H1 (cell line): ENCODE measurements at regions not wholly inside any gene's neighbourhood (a gene's known extent, or its start where the extent isn't known, plus 50 kb on each side); places are given as distances from the start of the nearest gene placed in this dataset.

Source experiments
- CTCF ChIA-PET: fragments of 300-600 bp; sonication (Branson Sonifier 250); formaldehyde crosslinking; loops from one replicate; lab custom pipeline; 2021; ENCODE audit not compliant: partially characterized antibody; lab: Charles Lee
- POLR2A ChIA-PET: fragments of 300-600 bp; sonication (Branson Sonifier 250); formaldehyde crosslinking; loops from one replicate; lab custom pipeline; 2021; ENCODE audit warnings: inconsistent platforms; ENCODE audit not compliant: partially characterized antibody; lab: Charles Lee
- DNase-seq, 2 experiments: peaks; one replicate each; pipeline versions ENCODE4 v3.0.0 to v3.0.0-alpha.2; 2010 to 2022; ENCODE audit warnings: low spot score in 2 of 2, low read depth in 1 of 2, mixed read lengths in 1 of 2
- FAIRE-seq: peaks from 2 replicates; lab custom pipeline; 2011; peaks lifted over from hg19 to GRCh38; lab: Jason Lieb, UNC
- H2AFZ ChIP-seq: 2 replicates; pipeline ENCODE4 v1.8.1; 2012; ENCODE audit warnings: low read length, inconsistent platforms
- H2AK5ac ChIP-seq: 2 replicates; pipeline ENCODE4 v1.6.1; 2013; ENCODE audit warnings: low read depth, low read length
- H2BK120ac ChIP-seq: replicated peaks from 2 replicates; pipeline ENCODE3; 2013; ENCODE audit warnings: low read depth, low read length, inconsistent platforms
- H2BK12ac ChIP-seq: 2 replicates; pipeline ENCODE4 v1.6.1; 2013; ENCODE audit warnings: low read depth, low read length
- H2BK15ac ChIP-seq: 2 replicates; pipeline ENCODE4 v1.6.1; 2013; ENCODE audit warnings: low read length
- H2BK20ac ChIP-seq: 2 replicates; pipeline ENCODE4 v1.6.1; 2013; ENCODE audit warnings: low read length
- H2BK5ac ChIP-seq: 2 replicates; pipeline ENCODE4 v1.6.1; 2013; ENCODE audit warnings: low read depth, low read length
- H3K14ac ChIP-seq: 2 replicates; pipeline ENCODE4 v1.6.1; 2013; ENCODE audit warnings: inconsistent platforms; ENCODE audit not compliant: insufficient read length
- H3K18ac ChIP-seq: 2 replicates; pipeline ENCODE4 v1.6.1; 2013; ENCODE audit warnings: low read length; ENCODE audit errors: extremely low read depth
- H3K23ac ChIP-seq: 2 replicates; pipeline ENCODE4 v1.6.1; 2013; ENCODE audit warnings: inconsistent platforms; ENCODE audit not compliant: insufficient read length
- H3K23me2 ChIP-seq: 2 replicates; pipeline ENCODE4 v1.6.1; 2013; ENCODE audit warnings: low read depth, low read length
- H3K27ac ChIP-seq: 2 replicates; pipeline ENCODE4 v1.6.1; 2011; ENCODE audit warnings: low read depth, low read length, inconsistent platforms
- H3K27me3 ChIP-seq, 4 experiments: replicated peaks in 1 of 4; 1 replicate in 1 of 4; 2 replicates in 3 of 4; pipeline versions ENCODE4 v1.6.1 to v1.8.1; 2011 to 2013; ENCODE audit warnings: low read length in 3 of 4, mild to moderate bottlenecking in 3 of 4, inconsistent platforms in 2 of 4, mixed read lengths in 2 of 4, moderate library complexity in 1 of 4; ENCODE audit not compliant: control insufficient read depth in 3 of 4, insufficient read depth in 3 of 4; ENCODE audit errors: extremely low read depth in 1 of 4
- H3K36me3 ChIP-seq, 4 experiments: 2 replicates each; pipeline versions ENCODE4 v1.6.1 to v1.8.1; 2011 to 2013; ENCODE audit warnings: mild to moderate bottlenecking in 4 of 4, low read length in 3 of 4, moderate library complexity in 2 of 4, control low read depth in 1 of 4, inconsistent platforms in 1 of 4; ENCODE audit not compliant: insufficient read depth in 4 of 4, control insufficient read depth in 2 of 4
- H3K4ac ChIP-seq: replicated peaks from 2 replicates; pipeline ENCODE3; 2013; ENCODE audit warnings: low read length, low read depth, mixed read lengths, inconsistent platforms; ENCODE audit not compliant: insufficient read length
- H3K4me1 ChIP-seq, 4 experiments: replicated peaks in 1 of 4; 1 replicate in 1 of 4; 2 replicates in 3 of 4; pipeline versions ENCODE4 v1.6.1 to v1.8.1; 2011 to 2013; ENCODE audit warnings: low read length in 3 of 4, inconsistent platforms in 2 of 4, mixed read lengths in 1 of 4; ENCODE audit not compliant: insufficient read depth in 4 of 4, control insufficient read depth in 3 of 4
- H3K4me2 ChIP-seq, 2 experiments: 2 replicates each; pipeline versions ENCODE4 v1.6.1 to v1.8.1; 2011 to 2013; ENCODE audit warnings: low read depth in 2 of 2, low read length in 2 of 2, control low read depth in 1 of 2, inconsistent platforms in 1 of 2, mild to moderate bottlenecking in 1 of 2; ENCODE audit not compliant: insufficient read depth in 1 of 2
- H3K4me3 ChIP-seq, 4 experiments: fragments of 200-600, 300-600 bp in 1 of 4; sonication (generic), shearing (Covaris generic), sonication (Bioruptor Twin) in 1 of 4; 2 replicates each; pipeline versions ENCODE4 v1.5.1 to v1.8.1; 2011 to 2016; ENCODE audit warnings: low read length in 4 of 4, low read depth in 3 of 4, control low read depth in 2 of 4, inconsistent platforms in 2 of 4, mild to moderate bottlenecking in 2 of 4, mixed read lengths in 1 of 4, moderate library complexity in 1 of 4; ENCODE audit not compliant: insufficient read depth in 2 of 4; ENCODE audit errors: extremely low read depth in 1 of 4
- H3K56ac ChIP-seq: replicated peaks from 2 replicates; pipeline ENCODE3; 2013; ENCODE audit warnings: low read depth, mild to moderate bottlenecking, mixed read lengths, low read length, inconsistent platforms; ENCODE audit not compliant: insufficient read length
- H3K79me1 ChIP-seq: 2 replicates; pipeline ENCODE4 v1.6.1; 2013; ENCODE audit warnings: low read depth, low read length, control low read depth
- H3K79me2 ChIP-seq, 2 experiments: 2 replicates each; pipeline versions ENCODE4 v1.6.1 to v1.8.1; 2012 to 2013; ENCODE audit warnings: low read length in 2 of 2, mild to moderate bottlenecking in 2 of 2, inconsistent platforms in 1 of 2; ENCODE audit not compliant: insufficient read depth in 2 of 2, control insufficient read depth in 1 of 2
- H3K9ac ChIP-seq, 4 experiments: replicated peaks in 1 of 4; 1 replicate in 1 of 4; 2 replicates in 3 of 4; pipeline versions ENCODE4 v1.6.1 to v1.8.1; 2011 to 2013; ENCODE audit warnings: low read depth in 3 of 4, low read length in 3 of 4, control low read depth in 2 of 4, mild to moderate bottlenecking in 2 of 4, moderate library complexity in 2 of 4, inconsistent platforms in 1 of 4; ENCODE audit errors: extremely low read depth in 1 of 4
- H3K9me3 ChIP-seq, 2 experiments: 2 replicates each; pipeline versions ENCODE4 v1.6.1 to v1.8.1; 2012 to 2013; ENCODE audit warnings: mild to moderate bottlenecking in 2 of 2, moderate library complexity in 2 of 2, control low read depth in 1 of 2, inconsistent platforms in 1 of 2, low read depth in 1 of 2, low read length in 1 of 2, mixed read lengths in 1 of 2; ENCODE audit not compliant: insufficient read depth in 2 of 2
- H4K20me1 ChIP-seq, 2 experiments: replicated peaks in 1 of 2; 2 replicates each; pipeline versions ENCODE3 to v1.8.1; 2011 to 2013; ENCODE audit warnings: inconsistent platforms in 2 of 2, low read length in 2 of 2, mild to moderate bottlenecking in 1 of 2; ENCODE audit not compliant: insufficient read depth in 2 of 2, control insufficient read depth in 1 of 2
- H4K5ac ChIP-seq: 2 replicates; pipeline ENCODE4 v1.6.1; 2013; ENCODE audit warnings: low read length, low read depth, mixed read lengths, inconsistent platforms; ENCODE audit not compliant: insufficient read length
- H4K8ac ChIP-seq: 2 replicates; pipeline ENCODE4 v1.8.0; 2013; ENCODE audit warnings: mild to moderate bottlenecking, moderate library complexity, low read length, inconsistent platforms; ENCODE audit not compliant: insufficient read depth; ENCODE audit errors: extremely low read depth
- H4K91ac ChIP-seq: replicated peaks from 2 replicates; pipeline ENCODE3; 2013; ENCODE audit warnings: low read length, mixed read lengths, inconsistent platforms; ENCODE audit not compliant: insufficient read length
- ASH2L ChIP-seq: fragments of 200-600, 300-600 bp; sonication (generic); IDR thresholded peaks from one replicate; pipeline ENCODE4 v1.7.1; 2017; ENCODE audit warnings: low read length
- BCL11A ChIP-seq, 2 experiments: IDR thresholded peaks; one replicate each; pipeline ENCODE4 v1.6.1; 2011; ENCODE audit warnings: low read depth in 2 of 2, low read length in 2 of 2, mild to moderate bottlenecking in 2 of 2
- CTBP2 ChIP-seq: IDR thresholded peaks from 2 replicates; pipeline ENCODE4 v1.7.0; 2011; ENCODE audit warnings: borderline replicate concordance, mild to moderate bottlenecking, moderate library complexity, mixed read lengths, low read length; ENCODE audit not compliant: insufficient read depth, insufficient read length
- EZH2 ChIP-seq: fragments of 200-600 bp; sonication (generic); IDR thresholded peaks from 2 replicates; pipeline ENCODE4 v1.7.1; 2012; ENCODE audit warnings: low read depth, mild to moderate bottlenecking, moderate library complexity, low read length, inconsistent platforms; ENCODE audit not compliant: severe bottlenecking
- HDAC6 ChIP-seq: IDR thresholded peaks from one replicate; pipeline ENCODE4 v1.7.1; 2012; ENCODE audit warnings: low read depth, mild to moderate bottlenecking, inconsistent platforms, low read length, moderate library complexity
- JUND ChIP-seq: IDR thresholded peaks from 2 replicates; pipeline ENCODE4 v1.6.1; 2011; ENCODE audit warnings: mild to moderate bottlenecking, improper control_type of control experiment, low read length
- KDM4A ChIP-seq: IDR thresholded peaks from one replicate; pipeline ENCODE4 v1.7.1; 2012; ENCODE audit warnings: low read depth, mild to moderate bottlenecking, moderate library complexity, low read length, inconsistent platforms; ENCODE audit not compliant: severe bottlenecking
- NRF1 ChIP-seq: IDR thresholded peaks from 2 replicates; pipeline ENCODE4 v1.6.1; 2011; ENCODE audit warnings: mild to moderate bottlenecking, low read depth, low read length, improper control_type of control experiment
- POLR2A ChIP-seq, 2 experiments: IDR thresholded peaks; 1 replicate in 1 of 2; 2 replicates in 1 of 2; pipeline ENCODE4 v1.6.1; 2011; ENCODE audit warnings: low read depth in 2 of 2, low read length in 2 of 2, mild to moderate bottlenecking in 2 of 2; ENCODE audit errors: control extremely low read depth in 1 of 2
- POU5F1 ChIP-seq: IDR thresholded peaks from 2 replicates; pipeline ENCODE4 v1.6.1; 2011; ENCODE audit warnings: low read depth, mild to moderate bottlenecking, low read length, moderate library complexity
- RBBP5 ChIP-seq: IDR thresholded peaks from 2 replicates; pipeline ENCODE4 v1.7.1; 2012; ENCODE audit warnings: low read depth, mild to moderate bottlenecking, inconsistent platforms, low read length, moderate library complexity, borderline replicate concordance
- RXRA ChIP-seq: IDR thresholded peaks from 2 replicates; pipeline ENCODE4 v1.6.1; 2011; ENCODE audit warnings: low read depth, mild to moderate bottlenecking, low read length, moderate library complexity; ENCODE audit not compliant: insufficient read depth
- SUZ12 ChIP-seq: fragments of 200-600 bp; sonication (generic); IDR thresholded peaks from 2 replicates; pipeline ENCODE4 v1.6.1; 2012; ENCODE audit warnings: mild to moderate bottlenecking, inconsistent platforms, low read length, moderate library complexity, mixed read lengths
- TCF12 ChIP-seq: IDR thresholded peaks from 2 replicates; pipeline ENCODE4 v1.6.1; 2011; ENCODE audit warnings: low read depth, mild to moderate bottlenecking, low read length
- WGBS, 2 experiments: shearing (Covaris generic) in 1 of 2; methylation state at CpG; one replicate each; pipeline versions ENCODE4 v1.1.6 to v1.1.7; 2013 to 2015; ENCODE audit warnings: low lambda C conversion rate in 2 of 2, mixed read lengths in 2 of 2, inconsistent platforms in 1 of 2, low coverage in 1 of 2, missing lambda C conversion rate in 1 of 2; ENCODE audit not compliant: insufficient replicate concordance in 2 of 2, insufficient coverage in 1 of 2, insufficient read length in 1 of 2; ENCODE audit errors: extremely low coverage in 1 of 2, missing lambda C conversion rate in 1 of 2; 5-methylcytosine and 5-hydroxymethylcytosine counted together

DNA sequence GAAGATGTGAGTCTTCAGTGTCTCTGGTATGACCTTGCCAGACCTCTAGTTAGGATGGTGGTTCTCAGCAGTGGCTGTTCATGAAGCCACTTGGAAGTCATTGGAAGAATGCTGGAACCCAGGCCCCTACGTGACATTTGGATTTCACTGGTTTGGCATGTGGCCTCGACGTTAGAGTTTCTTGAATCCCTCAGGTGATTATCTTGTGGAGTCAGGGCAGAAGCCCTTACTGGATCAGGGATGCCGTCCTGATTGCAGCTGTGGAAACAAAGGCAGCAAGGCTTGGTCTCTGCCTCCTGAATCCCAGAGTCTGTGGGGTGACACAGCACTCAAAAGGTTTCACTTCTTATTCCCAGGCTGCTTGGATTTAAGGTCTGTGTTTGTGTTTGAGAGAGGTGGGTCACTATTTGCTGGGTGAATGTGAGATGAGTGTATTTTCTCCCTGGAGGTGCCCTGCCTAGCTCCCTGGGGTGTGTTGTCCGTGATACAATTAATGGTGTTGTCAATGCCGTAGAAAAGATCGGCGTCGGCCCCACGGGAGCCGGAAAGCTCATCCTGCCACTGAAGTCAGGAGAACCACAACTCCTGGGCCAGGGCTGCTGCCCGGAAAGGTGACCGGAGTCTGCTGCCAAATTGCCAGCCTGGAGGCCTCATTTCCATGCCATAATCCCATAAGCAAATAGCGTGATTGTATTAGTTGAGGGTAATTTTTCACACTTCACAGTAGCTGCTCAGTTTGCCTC, 939.0 kb downstream of the BRD1 start:
- DNase-seq: no peak
- Histone ChIP-seq H3K23ac (no peak overlapping the region), H2BK120ac (no peak overlapping the region), H2BK5ac (no peak overlapping the region), H3K36me3 (no peaks in the 10 kb centered on the region), H3K4me3 (no peak overlapping the region), H4K91ac (no peak overlapping the region), H2AFZ (no peak overlapping the region), H2BK12ac (no peak overlapping the region), H3K9ac (no peak overlapping the region), H3K79me2 (no peaks in the 10 kb centered on the region), H3K4ac (no peak overlapping the region), H3K4me1 (peaks cover 0 to 5% (median 0%) of the 10 kb centered on the region in 4 experiments; a peak in 1 of 7 replicates), H2BK15ac (no peak overlapping the region), H3K23me2 (peaks cover 13% of the 10 kb centered on the region; the same call in 1 of the 2 replicates), H3K27ac (no peak overlapping the region), H3K79me1 (no peaks in the 10 kb centered on the region), H3K4me2 (no peak overlapping the region), H3K14ac (no peak overlapping the region), H4K5ac (no peak overlapping the region), H2BK20ac (no peak overlapping the region), H3K9me3 (peaks cover 0 to 3% of the 10 kb centered on the region in 2 experiments; a peak in 1 of 4 replicates), H3K27me3 (peaks cover 0 to 4% (median 2%) of the 10 kb centered on the region in 4 experiments; a peak in 3 of 7 replicates), H2AK5ac (no peak overlapping the region), H4K8ac (no peak overlapping the region), H4K20me1 (peaks cover 0 to 8% of the 10 kb centered on the region in 2 experiments), H3K18ac (no peak overlapping the region), H3K56ac (no peak overlapping the region)
- ChIA-PET CTCF (interaction anchor here (0.9 kb wide), 1 partner anchor 85 kb away, joined by 3 read pairs; no protein-coding TSS in a partner anchor), POLR2A (no interaction called here)
- WGBS, 2 experiments: 92% methylated on average over 13 of the region's 14 CpGs; no CpG with 5 or more reads in 1 of the 2 experiments
- FAIRE-seq: no peak
- no peak for TF ChIP-seq KDM4A
- TF ChIP-seq RXRA: no peak
- no peak for TF ChIP-seq TCF12
- TF ChIP-seq NRF1: no peak
- TF ChIP-seq POLR2A (IDR thresholded peaks at IDR 0.05; ENCODE audit: control extremely low read depth in 1 of 2, low read depth in 2 of 2, low read length in 2 of 2): no peak
- no peak for TF ChIP-seq ASH2L
- TF ChIP-seq POU5F1: no peak
- TF ChIP-seq BCL11A (IDR thresholded peaks at IDR 0.05; ENCODE audit: low read depth in 2 of 2, low read length in 2 of 2): no peak
- no peak for TF ChIP-seq EZH2
- TF ChIP-seq HDAC6: no peak
- no peak for TF ChIP-seq CTBP2
- TF ChIP-seq SUZ12: no peak
- TF ChIP-seq RBBP5: no peak
- no peak for TF ChIP-seq JUND
